ENCODE measurements at regions not wholly inside any gene's neighbourhood (a gene's known extent, or its start where the extent isn't known, plus 50 kb on each side); places are given as distances from the start of the nearest gene placed in this dataset.
A peak's percentile ranks its signal among the peaks of the same experiment; 100 is the strongest.

GRCh38 chr17:73746314-73747073 is 102.2 kb upstream of the SDK2 start:
- Histone ChIP-seq H3K79me2 (ENCODE audit: low read depth) (no peaks in the 10 kb centered on the region), H3K27ac (no peak overlapping the region), H3K4me1 (peaks cover 16% of the 10 kb centered on the region), H4K20me1 (ENCODE audit: low read depth) (no peaks in the 10 kb centered on the region), H3K27me3 (no peaks in the 10 kb centered on the region), H3F3A (ENCODE audit: low read depth) (no peaks in the 10 kb centered on the region), H2AFZ (replicated peaks) (no peak overlapping the region), H3K4me3 (no peak overlapping the region), H3K9ac (no peak overlapping the region), H3K9me3 (ENCODE audit: low read depth) (no peaks in the 10 kb centered on the region), H3K4me2 (peak overlapping the region; percentile 7), H3K36me3 (no peaks in the 10 kb centered on the region)
- Mint-ChIP-seq H3K27ac (peak overlapping the region; percentile 15), H3K9me3 (peaks cover 2% of the 10 kb centered on the region), H3K4me3 (no peak overlapping the region), H3K4me1 (peaks cover 37% of the 10 kb centered on the region), H3K27me3 (ENCODE audit: insufficient read depth, low read depth) (peaks cover 29% of the 10 kb centered on the region), H3K36me3 (no peaks in the 10 kb centered on the region)
- DNase-seq (ENCODE audit: low spot score): no peak
- TF ChIP-seq EZH2 (IDR thresholded peaks at IDR 0.05) (no peak), CTCF (IDR thresholded peaks at IDR 0.05) (no peak), EZH2phosphoT487 (IDR thresholded peaks at IDR 0.05) (no peak)

GRCh38 chr17:73747221-73748002 is 103.2 kb upstream of the SDK2 start:
- H3K27ac ChIP-seq: no peak overlapping the region
- no peaks in the 10 kb centered on the region for H3K27me3 ChIP-seq
- no peak overlapping the region for H3K4me2 ChIP-seq
- H2AFZ ChIP-seq (replicated peaks): no peak overlapping the region
- Mint-ChIP-seq H3K9me3 (no peaks in the 10 kb centered on the region), H3K27ac (peak overlapping the region; percentile 15), H3K36me3 (no peaks in the 10 kb centered on the region), H3K4me1 (peaks cover 37% of the 10 kb centered on the region), H3K27me3 (ENCODE audit: insufficient read depth, low read depth) (peaks cover 27% of the 10 kb centered on the region), H3K4me3 (no peak overlapping the region)
- no peaks in the 10 kb centered on the region for H3K36me3 ChIP-seq
- H3K79me2 ChIP-seq (ENCODE audit: low read depth): no peaks in the 10 kb centered on the region
- no peak for DNase-seq (ENCODE audit: low spot score)
- H4K20me1 ChIP-seq (ENCODE audit: low read depth): no peaks in the 10 kb centered on the region
- peaks cover 16% of the 10 kb centered on the region for H3K4me1 ChIP-seq
- no peak overlapping the region for H3K9ac ChIP-seq
- TF ChIP-seq CTCF (IDR thresholded peaks at IDR 0.05): no peak
- TF ChIP-seq EZH2 (IDR thresholded peaks at IDR 0.05): no peak
- TF ChIP-seq EZH2phosphoT487 (IDR thresholded peaks at IDR 0.05): no peak
- no peak overlapping the region for H3K4me3 ChIP-seq
- H3K9me3 ChIP-seq (ENCODE audit: low read depth): no peaks in the 10 kb centered on the region
- H3F3A ChIP-seq (ENCODE audit: low read depth): no peaks in the 10 kb centered on the region

DNA sequence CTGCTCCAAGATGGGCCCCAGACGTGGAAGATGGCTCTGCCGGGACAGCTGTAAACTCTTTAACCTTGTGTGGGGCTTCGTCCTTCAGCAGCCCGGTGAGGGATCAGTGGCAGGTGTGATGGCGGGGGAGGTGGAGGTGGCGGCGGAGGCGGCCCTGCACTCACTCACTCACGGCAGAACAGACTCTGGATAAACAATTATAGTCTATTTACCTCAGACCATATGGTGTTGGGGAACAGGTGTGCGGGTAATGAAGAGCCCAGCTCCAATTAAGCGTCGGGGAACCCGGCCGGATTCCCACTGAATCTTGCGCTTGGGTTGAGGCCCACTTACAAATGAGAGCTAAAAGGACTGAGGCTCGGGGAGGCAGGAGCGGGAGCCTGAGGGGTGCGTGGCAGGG is 104.3 kb upstream of the SDK2 start:
- H3K36me3 ChIP-seq: no peaks in the 10 kb centered on the region
- Mint-ChIP-seq H3K36me3 (no peaks in the 10 kb centered on the region), H3K27ac (no peak overlapping the region), H3K4me1 (peaks cover 31% of the 10 kb centered on the region), H3K27me3 (ENCODE audit: insufficient read depth, low read depth) (peaks cover 23% of the 10 kb centered on the region), H3K4me3 (no peak overlapping the region), H3K9me3 (no peaks in the 10 kb centered on the region)
- H3K9ac ChIP-seq: no peak overlapping the region
- H3K79me2 ChIP-seq (ENCODE audit: low read depth): no peaks in the 10 kb centered on the region
- H3K4me1 ChIP-seq: peaks cover 11% of the 10 kb centered on the region
- no peak overlapping the region for H2AFZ ChIP-seq (replicated peaks)
- TF ChIP-seq CTCF (IDR thresholded peaks at IDR 0.05): no peak
- TF ChIP-seq EZH2 (IDR thresholded peaks at IDR 0.05): no peak
- no peak for TF ChIP-seq EZH2phosphoT487 (IDR thresholded peaks at IDR 0.05)
- no peaks in the 10 kb centered on the region for H3K9me3 ChIP-seq (ENCODE audit: low read depth)
- no peak overlapping the region for H3K27ac ChIP-seq
- no peaks in the 10 kb centered on the region for H3F3A ChIP-seq (ENCODE audit: low read depth)
- H3K4me3 ChIP-seq: no peak overlapping the region
- DNase-seq (ENCODE audit: low spot score): no peak
- no peak overlapping the region for H3K4me2 ChIP-seq
- no peaks in the 10 kb centered on the region for H3K27me3 ChIP-seq
- H4K20me1 ChIP-seq (ENCODE audit: low read depth): no peaks in the 10 kb centered on the region

All from neural progenitor cell (in vitro differentiated cells).